ENCODE measurements at regions not wholly inside any gene's neighbourhood (a gene's known extent, or its start where the extent isn't known, plus 50 kb on each side); places are given as distances from the start of the nearest gene placed in this dataset.

GRCh38 chr5:36492984-36493654 lies 113.3 kb upstream of the SLC1A3 start:
- H2BK5ac ChIP-seq (ENCODE audit: low read length) = no peak overlapping the region
- no peak overlapping the region for H3K9ac ChIP-seq (ENCODE audit: low read length)
- no peak overlapping the region for H3K4me3 ChIP-seq (ENCODE audit: low read length)
- H3K4me1 ChIP-seq (ENCODE audit: control insufficient read depth, low read depth, low read length) = no peaks in the 10 kb centered on the region
- no peak for DNase-seq
- no peaks in the 10 kb centered on the region for H3K79me1 ChIP-seq (ENCODE audit: low read length)
- H4K8ac ChIP-seq (ENCODE audit: low read depth, low read length) = no peak overlapping the region
- H3K36me3 ChIP-seq (ENCODE audit: control insufficient read depth, insufficient read depth, low read length) = no peaks in the 10 kb centered on the region
- H2BK120ac ChIP-seq (ENCODE audit: low read depth, low read length) = no peak overlapping the region
- H3K18ac ChIP-seq (ENCODE audit: low read length) = no peak overlapping the region
- H3K4ac ChIP-seq (ENCODE audit: low read depth, low read length) = no peak overlapping the region
- no peak overlapping the region for H3K4me2 ChIP-seq (ENCODE audit: low read length)
- H4K5ac ChIP-seq (ENCODE audit: low read length) = no peak overlapping the region
- no peak overlapping the region for H2BK15ac ChIP-seq (replicated peaks; ENCODE audit: low read depth)
- no peaks in the 10 kb centered on the region for H3K27me3 ChIP-seq (ENCODE audit: insufficient read depth, low read length, poor library complexity)
- H3K23ac ChIP-seq (ENCODE audit: low read length) = no peak overlapping the region
- no peaks in the 10 kb centered on the region for H3K79me2 ChIP-seq (ENCODE audit: control insufficient read depth, insufficient read depth, low read length)
- H3K27ac ChIP-seq (ENCODE audit: low read depth, low read length) = no peak overlapping the region
- WGBS (ENCODE audit: extremely low coverage, insufficient coverage, low lambda C conversion rate) = no CpG with 5 or more reads among the region's 2 CpGs
- no peak overlapping the region for H2AK5ac ChIP-seq (ENCODE audit: low read length)
- no peak overlapping the region for H3K56ac ChIP-seq (ENCODE audit: low read length)

DNA sequence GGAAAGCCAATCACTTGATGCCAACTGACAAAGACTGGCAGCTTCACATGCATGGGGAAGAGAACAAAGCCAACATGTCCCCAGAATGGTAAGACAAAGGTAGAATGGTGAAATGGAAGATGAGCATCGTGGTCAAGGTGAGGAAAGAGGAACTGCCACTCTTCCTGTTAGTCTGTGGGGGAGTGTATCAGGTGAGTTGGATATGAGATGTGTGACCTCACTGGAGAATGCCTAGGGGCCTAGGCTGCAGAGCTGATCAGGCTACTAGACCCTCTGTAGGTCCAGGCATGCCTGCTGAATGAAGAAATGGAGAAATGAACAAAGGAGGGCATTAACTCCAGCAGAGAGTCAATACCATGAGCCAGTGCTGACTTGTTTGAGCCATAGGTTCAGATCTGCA lies 112.4 kb upstream of the SLC1A3 start:
- WGBS (ENCODE audit: extremely low coverage, insufficient coverage, low lambda C conversion rate) = no CpG with 5 or more reads among the region's 1 CpG
- no peak overlapping the region for H3K27ac ChIP-seq (ENCODE audit: low read depth, low read length)
- no peak for DNase-seq
- no peak overlapping the region for H3K18ac ChIP-seq (ENCODE audit: low read length)
- H3K79me2 ChIP-seq (ENCODE audit: control insufficient read depth, insufficient read depth, low read length) = no peaks in the 10 kb centered on the region
- no peaks in the 10 kb centered on the region for H3K36me3 ChIP-seq (ENCODE audit: control insufficient read depth, insufficient read depth, low read length)
- no peak overlapping the region for H3K4ac ChIP-seq (ENCODE audit: low read depth, low read length)
- no peak overlapping the region for H2AK5ac ChIP-seq (ENCODE audit: low read length)
- H2BK120ac ChIP-seq (ENCODE audit: low read depth, low read length) = no peak overlapping the region
- no peak overlapping the region for H2BK15ac ChIP-seq (replicated peaks; ENCODE audit: low read depth)
- no peak overlapping the region for H3K4me2 ChIP-seq (ENCODE audit: low read length)
- H3K4me3 ChIP-seq (ENCODE audit: low read length) = no peak overlapping the region
- H3K56ac ChIP-seq (ENCODE audit: low read length) = no peak overlapping the region
- H3K9ac ChIP-seq (ENCODE audit: low read length) = no peak overlapping the region
- H2BK5ac ChIP-seq (ENCODE audit: low read length) = no peak overlapping the region
- H3K23ac ChIP-seq (ENCODE audit: low read length) = no peak overlapping the region
- no peak overlapping the region for H4K5ac ChIP-seq (ENCODE audit: low read length)
- H3K4me1 ChIP-seq (ENCODE audit: control insufficient read depth, low read depth, low read length) = no peaks in the 10 kb centered on the region
- H3K79me1 ChIP-seq (ENCODE audit: low read length) = no peaks in the 10 kb centered on the region
- H4K8ac ChIP-seq (ENCODE audit: low read depth, low read length) = no peak overlapping the region
- H3K27me3 ChIP-seq (ENCODE audit: insufficient read depth, low read length, poor library complexity) = no peaks in the 10 kb centered on the region

GRCh38 chr5:36494841-36495601 lies 111.4 kb upstream of the SLC1A3 start:
- Histone ChIP-seq H3K36me3 (ENCODE audit: control insufficient read depth, insufficient read depth, low read length) (no peaks in the 10 kb centered on the region), H3K4me1 (ENCODE audit: control insufficient read depth, low read depth, low read length) (no peaks in the 10 kb centered on the region), H3K79me1 (ENCODE audit: low read length) (no peaks in the 10 kb centered on the region), H2AK5ac (ENCODE audit: low read length) (no peak overlapping the region), H2BK5ac (ENCODE audit: low read length) (no peak overlapping the region), H4K8ac (ENCODE audit: low read depth, low read length) (no peak overlapping the region), H3K18ac (ENCODE audit: low read length) (no peak overlapping the region), H3K9ac (ENCODE audit: low read length) (no peak overlapping the region), H3K23ac (ENCODE audit: low read length) (no peak overlapping the region), H4K5ac (ENCODE audit: low read length) (no peak overlapping the region), H3K27ac (ENCODE audit: low read depth, low read length) (no peak overlapping the region), H2BK15ac (replicated peaks; ENCODE audit: low read depth) (no peak overlapping the region), H3K4me3 (ENCODE audit: low read length) (no peak overlapping the region), H3K56ac (ENCODE audit: low read length) (no peak overlapping the region), H2BK120ac (ENCODE audit: low read depth, low read length) (no peak overlapping the region), H3K27me3 (ENCODE audit: insufficient read depth, low read length, poor library complexity) (no peaks in the 10 kb centered on the region), H3K4me2 (ENCODE audit: low read length) (no peak overlapping the region), H3K79me2 (ENCODE audit: control insufficient read depth, insufficient read depth, low read length) (no peaks in the 10 kb centered on the region), H3K4ac (ENCODE audit: low read depth, low read length) (no peak overlapping the region)
- no CpG with 5 or more reads among the region's 6 CpGs for WGBS (ENCODE audit: extremely low coverage, insufficient coverage, low lambda C conversion rate)
- DNase-seq = no peak

DNA sequence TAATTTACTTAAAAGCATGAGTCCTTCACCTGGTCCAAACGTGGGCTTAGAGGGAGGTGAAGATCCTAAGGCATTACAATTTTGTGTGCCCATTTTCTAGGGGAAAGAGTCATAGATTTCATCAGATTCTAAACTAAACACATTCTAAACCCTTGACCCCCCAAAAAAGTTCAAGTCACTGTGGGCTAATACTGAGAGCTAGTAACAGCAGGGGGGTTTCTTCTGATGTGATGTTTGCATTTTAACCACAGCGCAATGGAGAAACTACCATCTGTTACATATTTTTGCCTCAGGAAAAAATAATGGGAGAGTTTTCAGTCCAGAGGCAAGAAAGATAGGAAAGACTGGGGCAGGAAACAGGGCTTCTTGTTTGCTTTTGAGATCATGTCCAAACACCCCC lies 110.8 kb upstream of the SLC1A3 start:
- H3K4me1 ChIP-seq (ENCODE audit: control insufficient read depth, low read depth, low read length) = no peaks in the 10 kb centered on the region
- no peak overlapping the region for H2BK5ac ChIP-seq (ENCODE audit: low read length)
- no peak overlapping the region for H4K5ac ChIP-seq (ENCODE audit: low read length)
- no peak overlapping the region for H3K4me2 ChIP-seq (ENCODE audit: low read length)
- H2BK15ac ChIP-seq (replicated peaks; ENCODE audit: low read depth) = no peak overlapping the region
- no peaks in the 10 kb centered on the region for H3K79me1 ChIP-seq (ENCODE audit: low read length)
- H2AK5ac ChIP-seq (ENCODE audit: low read length) = no peak overlapping the region
- H3K36me3 ChIP-seq (ENCODE audit: control insufficient read depth, insufficient read depth, low read length) = no peaks in the 10 kb centered on the region
- no peak overlapping the region for H4K8ac ChIP-seq (ENCODE audit: low read depth, low read length)
- H3K4me3 ChIP-seq (ENCODE audit: low read length) = no peak overlapping the region
- H3K79me2 ChIP-seq (ENCODE audit: control insufficient read depth, insufficient read depth, low read length) = no peaks in the 10 kb centered on the region
- no peak overlapping the region for H3K9ac ChIP-seq (ENCODE audit: low read length)
- no peak overlapping the region for H3K18ac ChIP-seq (ENCODE audit: low read length)
- no peak overlapping the region for H3K4ac ChIP-seq (ENCODE audit: low read depth, low read length)
- H3K27me3 ChIP-seq (ENCODE audit: insufficient read depth, low read length, poor library complexity) = no peaks in the 10 kb centered on the region
- H3K56ac ChIP-seq (ENCODE audit: low read length) = no peak overlapping the region
- no peak overlapping the region for H3K23ac ChIP-seq (ENCODE audit: low read length)
- no CpG with 5 or more reads among the region's 2 CpGs for WGBS (ENCODE audit: extremely low coverage, insufficient coverage, low lambda C conversion rate)
- H3K27ac ChIP-seq (ENCODE audit: low read depth, low read length) = no peak overlapping the region
- DNase-seq = no peak
- no peak overlapping the region for H2BK120ac ChIP-seq (ENCODE audit: low read depth, low read length)

DNA sequence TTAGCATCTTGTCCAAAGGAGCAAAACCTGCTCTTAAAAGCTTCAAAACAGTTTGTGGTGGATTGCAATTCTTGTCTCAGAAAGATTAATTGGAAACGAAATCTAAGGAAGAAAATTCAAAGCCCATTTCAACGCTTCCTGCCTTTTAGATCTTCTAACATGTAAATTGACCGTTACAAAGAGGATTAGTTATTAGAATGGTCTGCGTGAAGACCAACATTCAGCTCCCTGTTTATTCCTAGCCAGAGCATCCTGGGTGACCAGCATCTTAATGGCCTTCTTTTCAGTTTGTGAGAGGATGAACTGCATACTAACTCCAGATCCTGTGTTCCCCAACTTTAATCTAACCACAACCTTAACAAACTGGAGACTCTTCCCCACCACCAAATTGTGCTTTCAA lies 109.9 kb upstream of the SLC1A3 start:
- H3K79me2 ChIP-seq (ENCODE audit: control insufficient read depth, insufficient read depth, low read length) = no peaks in the 10 kb centered on the region
- H3K23ac ChIP-seq (ENCODE audit: low read length) = no peak overlapping the region
- no peak overlapping the region for H2BK5ac ChIP-seq (ENCODE audit: low read length)
- H3K27me3 ChIP-seq (ENCODE audit: insufficient read depth, low read length, poor library complexity) = no peaks in the 10 kb centered on the region
- H3K56ac ChIP-seq (ENCODE audit: low read length) = no peak overlapping the region
- no peak overlapping the region for H3K4me2 ChIP-seq (ENCODE audit: low read length)
- no peak overlapping the region for H3K4me3 ChIP-seq (ENCODE audit: low read length)
- H4K8ac ChIP-seq (ENCODE audit: low read depth, low read length) = no peak overlapping the region
- no peak overlapping the region for H4K5ac ChIP-seq (ENCODE audit: low read length)
- H3K27ac ChIP-seq (ENCODE audit: low read depth, low read length) = no peak overlapping the region
- H3K36me3 ChIP-seq (ENCODE audit: control insufficient read depth, insufficient read depth, low read length) = no peaks in the 10 kb centered on the region
- no peak for DNase-seq
- no CpG with 5 or more reads among the region's 4 CpGs for WGBS (ENCODE audit: extremely low coverage, insufficient coverage, low lambda C conversion rate)
- no peak overlapping the region for H2BK120ac ChIP-seq (ENCODE audit: low read depth, low read length)
- no peak overlapping the region for H2AK5ac ChIP-seq (ENCODE audit: low read length)
- no peak overlapping the region for H3K4ac ChIP-seq (ENCODE audit: low read depth, low read length)
- no peak overlapping the region for H3K18ac ChIP-seq (ENCODE audit: low read length)
- no peak overlapping the region for H2BK15ac ChIP-seq (replicated peaks; ENCODE audit: low read depth)
- H3K79me1 ChIP-seq (ENCODE audit: low read length) = no peaks in the 10 kb centered on the region
- H3K9ac ChIP-seq (ENCODE audit: low read length) = no peak overlapping the region
- H3K4me1 ChIP-seq (ENCODE audit: control insufficient read depth, low read depth, low read length) = no peaks in the 10 kb centered on the region

Data from mesendoderm (in vitro differentiated cells).